ENCODE measurements at regions not wholly inside any gene's neighbourhood (a gene's known extent, or its start where the extent isn't known, plus 50 kb on each side); places are given as distances from the start of the nearest gene placed in this dataset.
"Not testable (repeated sequence)": the region's sequence is repeated elsewhere in the genome, so short reads cannot be mapped to it uniquely, and the experiment has no call there.

DNA sequence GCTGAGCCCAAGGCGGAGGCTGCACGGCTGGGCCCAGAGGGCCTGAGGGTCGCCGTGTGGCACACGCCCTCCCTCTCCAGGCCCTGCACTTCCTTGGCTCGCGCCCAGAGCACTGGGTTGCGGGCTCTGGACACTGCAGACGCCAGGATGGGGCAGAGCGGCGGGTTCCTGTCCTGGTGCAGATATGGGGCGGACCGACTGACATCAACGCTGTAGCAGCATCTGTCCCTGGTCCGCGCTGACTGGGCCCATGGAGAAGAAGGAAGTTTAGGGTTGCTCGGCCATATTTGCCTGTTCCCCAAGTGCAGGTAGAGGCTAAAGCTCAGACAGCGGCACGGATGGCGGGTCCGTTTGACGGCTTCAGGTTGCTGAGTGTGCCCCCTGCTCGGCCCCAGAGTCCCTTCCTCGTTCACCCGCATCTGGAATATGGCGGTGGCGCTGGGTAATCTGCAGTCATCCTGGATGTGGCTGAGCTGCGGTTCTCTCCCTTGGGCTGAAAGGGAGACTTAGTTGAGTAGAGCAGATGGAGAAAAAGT lies 116.1 kb downstream of the OR13A1 start:
- Mint-ChIP-seq H3K4me1 (no peaks in the 10 kb centered on the region), H3K27me3 (peaks cover 3% of the 10 kb centered on the region), H3K27ac (no peak overlapping the region)

DNA sequence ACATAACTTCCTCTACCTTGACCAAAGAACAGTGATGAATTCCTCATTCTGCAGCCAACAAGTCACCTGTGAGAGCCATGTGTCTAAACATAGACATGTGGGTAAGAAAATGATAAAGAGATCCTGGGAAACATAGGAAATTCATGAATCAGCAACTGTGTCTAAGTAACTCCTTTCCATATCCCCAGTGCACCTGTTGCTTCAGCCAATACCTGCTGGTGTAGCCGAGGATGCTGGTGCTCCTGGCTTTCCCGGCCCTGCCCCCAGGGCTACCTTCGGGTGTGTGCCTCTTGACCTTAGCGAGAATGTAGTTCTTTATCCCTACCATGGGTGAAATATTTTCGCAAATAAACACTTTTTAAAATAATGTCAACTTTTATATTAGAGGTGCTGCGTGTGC lies 114.1 kb downstream of the OR13A1 start:
- H3K4me1 Mint-ChIP-seq: no peaks in the 10 kb centered on the region
- H3K9me3 Mint-ChIP-seq: no peaks in the 10 kb centered on the region
- no peaks in the 10 kb centered on the region for H3K36me3 Mint-ChIP-seq

More for the DNA sequence above, 116.1 kb downstream of the OR13A1 start:
- Mint-ChIP-seq H3K4me3 (no peak overlapping the region), H3K36me3 (no peaks in the 10 kb centered on the region), H3K9me3 (no peaks in the 10 kb centered on the region)

DNA sequence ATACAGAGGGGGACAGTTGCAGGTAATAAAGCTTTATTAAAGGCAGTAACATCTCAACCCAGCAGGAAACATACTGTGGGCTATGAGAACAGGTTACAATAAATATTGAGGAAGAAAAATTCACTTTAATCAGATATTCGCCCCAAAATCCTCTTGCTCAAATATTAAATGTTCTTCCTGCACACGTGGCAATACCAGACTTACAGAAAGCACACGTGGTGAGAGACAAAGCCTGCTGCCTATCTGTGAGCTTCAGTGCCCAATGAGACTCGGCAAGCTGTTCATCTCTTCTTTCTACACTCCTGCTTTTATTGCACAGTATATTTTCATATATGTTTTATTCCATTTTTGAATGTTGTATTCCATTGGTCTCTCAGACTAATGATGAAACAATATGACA lies 113.2 kb downstream of the OR13A1 start:
- Mint-ChIP-seq H3K9me3 (no peaks in the 10 kb centered on the region), H3K4me3 (no peak overlapping the region), H3K36me3 (no peaks in the 10 kb centered on the region), H3K4me1 (no peaks in the 10 kb centered on the region), H3K27ac (no peak overlapping the region), H3K27me3 (peaks cover 3% of the 10 kb centered on the region)

More for the DNA sequence above, 114.1 kb downstream of the OR13A1 start:
- Mint-ChIP-seq H3K27ac (no peak overlapping the region), H3K27me3 (peaks cover 3% of the 10 kb centered on the region), H3K4me3 (no peak overlapping the region)

DNA sequence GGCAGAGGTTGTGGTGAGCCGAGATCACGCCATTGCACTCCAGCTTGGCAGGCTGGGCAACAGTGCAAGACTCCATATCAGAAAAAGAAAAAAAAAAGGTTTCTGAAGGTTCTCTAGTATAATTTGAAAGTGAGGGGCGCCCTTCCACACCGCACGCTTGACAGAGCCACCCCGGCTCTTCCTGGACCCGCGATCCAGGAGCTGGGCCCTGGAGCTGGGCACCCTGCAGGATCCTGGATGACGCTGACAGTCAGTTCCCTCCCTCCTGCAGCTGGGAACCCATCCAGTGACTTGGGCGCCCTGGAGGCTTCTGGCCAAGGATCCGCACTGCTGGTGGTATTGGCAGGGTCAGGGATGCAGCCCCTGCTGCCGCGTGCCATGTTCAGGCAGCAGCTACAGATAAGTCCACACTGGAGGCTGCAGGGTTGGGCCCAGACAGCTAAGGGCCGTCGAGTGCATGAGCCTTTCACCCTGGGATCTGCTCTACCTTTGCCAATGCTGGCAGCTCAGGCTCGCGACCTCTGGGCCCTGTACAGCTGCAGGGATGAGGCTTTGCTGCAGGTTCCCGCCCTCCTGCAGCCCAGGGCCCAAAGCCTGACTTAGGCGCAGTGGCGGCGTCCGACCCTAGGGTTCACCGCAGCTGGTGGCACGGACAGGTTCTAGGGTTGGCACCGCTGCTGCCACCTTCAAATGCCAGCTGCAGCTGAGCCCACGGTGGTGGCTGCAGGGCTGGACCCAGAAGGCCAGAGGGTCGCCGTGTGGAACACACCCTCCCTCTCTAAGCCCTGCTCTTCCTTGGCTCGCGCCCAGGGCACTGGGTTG lies 110.2 kb downstream of the OR13A1 start:
- peaks cover 3% of the 10 kb centered on the region for H3K27me3 Mint-ChIP-seq
- peaks cover 4% of the 10 kb centered on the region for H3K36me3 Mint-ChIP-seq
- no peak overlapping the region for H3K27ac Mint-ChIP-seq
- no peak overlapping the region for H3K4me3 Mint-ChIP-seq
- peaks cover 0 to 7% (median 0%) of the 10 kb centered on the region in 3 donors for H3K9me3 Mint-ChIP-seq
- no peaks in the 10 kb centered on the region for H3K4me1 Mint-ChIP-seq

DNA sequence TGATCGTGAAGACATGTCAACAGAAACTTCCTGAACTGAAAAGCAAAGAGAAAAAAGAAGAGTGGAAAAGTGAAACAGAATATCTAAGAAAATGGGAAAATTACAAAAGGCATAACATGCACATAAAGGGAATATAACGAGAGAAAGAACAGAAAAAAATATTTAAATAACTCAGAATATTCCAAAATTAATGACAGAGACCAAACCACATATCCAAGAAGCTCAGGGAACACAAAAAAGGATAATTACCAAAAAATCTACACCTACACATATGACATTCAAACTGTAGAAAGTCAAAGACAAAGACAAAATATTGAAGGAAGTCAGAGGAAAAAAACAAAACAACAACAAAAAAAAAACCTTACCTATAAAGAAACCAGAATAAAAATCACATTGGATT lies 105.5 kb downstream of the OR13A1 start:
- Mint-ChIP-seq H3K27me3 (no peaks in the 10 kb centered on the region), H3K4me1 (peaks cover 0 to 2% (median 0%) of the 10 kb centered on the region in 3 donors), H3K27ac (no peak overlapping the region), H3K36me3 (peaks cover 4% of the 10 kb centered on the region), H3K4me3 (no peak overlapping the region), H3K9me3 (peaks cover 0 to 7% (median 0%) of the 10 kb centered on the region in 3 donors)

DNA sequence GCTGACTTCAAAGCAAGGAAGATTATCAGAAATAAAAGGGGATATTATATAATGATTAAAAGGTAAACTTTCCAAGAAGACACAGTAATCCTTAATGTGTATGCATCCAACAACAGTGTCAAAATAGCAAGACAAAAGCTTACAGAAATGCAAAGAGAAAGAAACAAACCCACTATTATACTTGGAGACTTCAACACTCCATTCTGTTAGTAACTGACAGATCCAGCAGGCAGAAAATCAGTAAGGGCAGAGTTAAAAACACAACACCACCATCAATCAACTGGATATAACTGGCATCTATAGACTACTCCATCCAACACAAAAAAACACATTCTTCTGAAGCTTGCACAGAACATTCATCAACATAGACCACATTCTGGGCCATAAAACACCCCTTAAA lies 103.8 kb downstream of the OR13A1 start:
- Mint-ChIP-seq H3K9me3 (peaks cover 0 to 7% (median 0%) of the 10 kb centered on the region in 3 donors), H3K36me3 (peaks cover 4% of the 10 kb centered on the region), H3K4me3 (no peak overlapping the region), H3K27ac (no peak overlapping the region), H3K27me3 (no peaks in the 10 kb centered on the region), H3K4me1 (peaks cover 0 to 2% (median 0%) of the 10 kb centered on the region in 3 donors)

DNA sequence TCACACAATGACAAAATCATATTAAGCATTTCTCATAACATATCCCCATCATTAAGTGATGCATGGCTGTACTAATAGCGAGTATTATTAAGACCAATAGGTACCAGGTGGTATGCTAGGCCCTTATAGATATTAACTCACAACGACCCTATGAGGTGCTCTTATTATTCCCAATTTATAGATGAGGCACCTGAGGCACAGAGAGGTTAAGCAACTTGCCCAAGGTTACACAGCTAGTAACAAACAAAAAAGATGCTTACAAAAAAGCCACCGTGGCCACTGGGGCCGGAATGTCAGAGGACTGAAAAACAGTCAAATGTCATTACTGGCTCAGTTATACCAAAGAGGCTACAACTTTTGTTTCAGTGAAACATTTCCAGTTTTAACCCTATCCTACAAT lies 96.0 kb downstream of the OR13A1 start:
- no peaks in the 10 kb centered on the region for H3K4me1 Mint-ChIP-seq
- no peaks in the 10 kb centered on the region for H3K36me3 Mint-ChIP-seq
- no peak overlapping the region for H3K4me3 Mint-ChIP-seq
- H3K27me3 Mint-ChIP-seq: no peaks in the 10 kb centered on the region
- no peaks in the 10 kb centered on the region for H3K9me3 Mint-ChIP-seq
- no peak overlapping the region for H3K27ac Mint-ChIP-seq

DNA sequence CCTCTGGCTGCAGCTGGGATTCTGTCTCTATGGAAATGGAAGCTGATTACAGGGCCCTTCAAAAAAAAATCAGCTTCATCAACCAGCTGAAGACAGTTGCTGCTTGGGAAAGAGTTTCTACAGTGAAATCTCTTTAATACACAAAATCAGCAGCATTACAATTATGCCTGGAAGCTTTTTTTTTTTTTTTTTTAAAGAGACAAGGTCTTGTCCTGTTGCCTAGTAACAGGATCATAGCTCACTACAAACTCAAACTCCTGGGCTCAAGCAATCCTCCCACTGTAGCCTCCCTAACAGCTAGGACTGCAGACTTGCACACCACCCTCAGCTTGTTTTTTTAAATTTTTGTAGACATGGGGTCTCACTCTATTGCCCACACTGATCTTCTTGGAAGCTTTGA lies 94.5 kb downstream of the OR13A1 start:
- H3K27me3 Mint-ChIP-seq: no peaks in the 10 kb centered on the region
- no peak overlapping the region for H3K27ac Mint-ChIP-seq
- no peaks in the 10 kb centered on the region for H3K9me3 Mint-ChIP-seq
- H3K36me3 Mint-ChIP-seq: no peaks in the 10 kb centered on the region
- no peaks in the 10 kb centered on the region for H3K4me1 Mint-ChIP-seq
- H3K4me3 Mint-ChIP-seq: no peak overlapping the region

DNA sequence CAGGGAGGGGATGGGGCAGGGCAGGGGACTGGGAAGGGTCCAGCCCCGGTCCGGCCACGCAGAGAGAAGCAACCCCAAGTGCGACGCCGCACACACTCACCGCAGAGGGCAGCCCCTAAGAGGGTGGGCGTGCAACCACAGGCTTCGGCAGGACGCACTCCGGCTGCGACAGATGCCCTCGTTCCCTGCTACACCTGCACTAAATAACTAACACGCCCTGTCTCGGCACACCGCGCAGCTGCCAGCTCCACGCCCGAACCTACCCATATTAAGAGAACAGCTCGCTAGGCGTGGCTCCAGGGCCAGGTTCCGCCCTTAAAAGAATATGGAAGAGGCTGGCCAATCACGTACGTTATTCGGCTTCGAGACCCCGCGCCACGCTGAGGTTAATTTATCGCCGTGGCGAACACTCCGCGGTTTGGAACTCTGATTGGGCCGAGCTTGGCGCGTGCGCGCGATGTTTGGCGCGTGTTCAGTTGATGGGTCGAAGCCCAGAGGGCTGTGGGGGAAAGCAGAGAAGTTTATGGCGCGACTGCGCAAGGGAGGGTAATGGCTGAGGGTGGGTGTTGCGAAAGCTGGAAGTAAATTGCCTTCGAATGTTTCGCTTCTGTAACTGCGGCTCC lies 91.1 kb downstream of the OR13A1 start:
- Mint-ChIP-seq H3K36me3 (peaks cover 3% of the 10 kb centered on the region), H3K4me3 (no peak overlapping the region), H3K27me3 (no peaks in the 10 kb centered on the region), H3K9me3 (peaks cover 0 to 5% (median 3%) of the 10 kb centered on the region in 3 donors), H3K4me1 (no peaks in the 10 kb centered on the region), H3K27ac (no peak overlapping the region)

DNA sequence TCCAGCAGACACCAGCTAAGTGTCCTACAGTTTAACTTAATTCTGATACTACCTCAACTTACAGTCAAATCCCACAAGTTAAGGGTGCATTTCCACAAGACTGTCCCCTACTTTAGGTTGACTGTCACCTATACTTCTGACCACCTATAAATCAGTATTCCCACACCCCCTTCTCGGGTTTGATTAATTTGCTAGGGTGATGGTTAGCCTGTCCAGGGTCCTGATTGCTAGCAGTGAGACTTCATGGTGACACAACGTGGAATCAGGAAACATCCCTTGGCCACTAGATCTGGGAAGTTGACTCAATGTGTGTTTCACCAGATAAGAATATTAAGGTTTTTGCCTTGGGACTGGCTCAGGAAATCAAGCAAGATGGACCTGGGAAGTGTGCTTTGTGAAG lies 88.4 kb downstream of the OR13A1 start:
- Mint-ChIP-seq H3K27me3 (no peaks in the 10 kb centered on the region), H3K36me3 (peaks cover 3% of the 10 kb centered on the region), H3K27ac (no peak overlapping the region), H3K4me1 (no peaks in the 10 kb centered on the region), H3K9me3 (peaks cover 3 to 13% (median 8%) of the 10 kb centered on the region in 3 donors), H3K4me3 (no peak overlapping the region)

DNA sequence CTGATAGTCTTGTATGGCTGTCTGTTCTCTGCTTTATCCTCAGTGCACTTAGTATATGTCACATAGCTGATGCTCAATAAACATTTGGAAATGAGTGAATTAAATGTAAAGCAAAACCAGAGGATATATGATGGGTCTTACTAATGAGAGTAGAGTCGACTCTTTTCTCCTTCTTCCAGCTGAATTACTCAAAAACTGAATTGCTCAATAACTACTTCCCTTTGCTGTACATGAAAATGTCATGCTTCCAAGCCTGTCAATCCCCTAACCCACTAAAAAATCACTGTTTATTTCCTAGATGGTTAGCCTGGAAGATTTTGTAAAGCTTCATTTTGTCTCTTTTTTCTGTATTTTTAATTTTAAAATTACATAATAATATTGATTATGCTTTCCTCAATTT lies 88.0 kb downstream of the OR13A1 start:
- no peak overlapping the region for H3K27ac Mint-ChIP-seq
- H3K9me3 Mint-ChIP-seq: peaks cover 3 to 13% (median 8%) of the 10 kb centered on the region in 3 donors
- no peaks in the 10 kb centered on the region for H3K27me3 Mint-ChIP-seq
- H3K4me3 Mint-ChIP-seq: no peak overlapping the region
- H3K4me1 Mint-ChIP-seq: no peaks in the 10 kb centered on the region
- H3K36me3 Mint-ChIP-seq: peaks cover 3% of the 10 kb centered on the region

DNA sequence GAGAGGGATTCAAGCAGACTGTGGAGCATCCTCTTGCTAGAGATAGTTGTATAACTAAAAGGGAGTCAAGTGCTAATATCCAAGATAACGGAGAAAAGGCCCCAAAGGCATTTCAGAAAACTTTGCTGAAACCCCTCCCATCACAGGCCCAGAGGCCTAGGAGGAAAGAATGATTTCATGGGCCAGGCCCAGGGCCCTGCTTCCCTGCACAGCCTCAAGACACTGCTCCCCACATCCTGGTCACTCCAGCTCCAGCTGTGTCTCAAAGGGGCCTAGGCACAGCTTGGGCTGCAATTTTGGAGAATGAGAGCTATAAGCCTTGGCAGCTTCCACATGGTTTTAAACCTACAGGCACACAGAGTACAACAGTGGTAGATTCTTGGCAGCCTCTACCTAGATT lies 85.6 kb downstream of the OR13A1 start:
- H3K36me3 Mint-ChIP-seq: peaks cover 3% of the 10 kb centered on the region
- no peaks in the 10 kb centered on the region for H3K27me3 Mint-ChIP-seq
- peaks cover 3 to 13% (median 8%) of the 10 kb centered on the region in 3 donors for H3K9me3 Mint-ChIP-seq
- no peak overlapping the region for H3K27ac Mint-ChIP-seq
- H3K4me3 Mint-ChIP-seq: no peak overlapping the region
- no peaks in the 10 kb centered on the region for H3K4me1 Mint-ChIP-seq

DNA sequence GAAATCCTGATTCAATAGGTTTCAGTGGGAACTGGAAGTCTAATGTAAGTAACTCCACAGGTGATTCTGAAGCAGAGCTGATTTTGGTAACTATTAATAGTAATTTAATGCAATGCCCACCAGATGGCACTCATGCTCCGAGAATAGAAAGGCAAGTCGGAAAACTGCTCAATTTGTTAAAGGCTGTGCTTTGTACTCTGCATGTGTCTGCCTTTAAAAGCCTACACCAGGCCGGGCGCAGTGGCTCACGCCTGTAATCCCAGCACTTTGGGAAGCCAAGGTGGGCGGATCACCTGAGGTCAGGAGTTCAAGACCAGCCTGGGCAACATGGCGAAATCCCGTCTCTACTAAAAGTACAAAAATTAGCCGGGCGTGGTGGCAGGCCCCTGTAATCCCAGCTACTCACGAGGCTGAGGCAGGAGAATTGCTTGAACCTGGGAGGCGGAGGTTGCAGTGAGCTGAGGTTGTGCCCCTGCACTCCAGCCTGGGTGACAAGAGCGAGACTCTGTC lies 80.1 kb downstream of the OR13A1 start:
- not testable (repeated sequence) for H3K27ac Mint-ChIP-seq, H3K4me1 Mint-ChIP-seq, H3K9me3 Mint-ChIP-seq, H3K27me3 Mint-ChIP-seq, H3K4me3 Mint-ChIP-seq, H3K36me3 Mint-ChIP-seq

DNA sequence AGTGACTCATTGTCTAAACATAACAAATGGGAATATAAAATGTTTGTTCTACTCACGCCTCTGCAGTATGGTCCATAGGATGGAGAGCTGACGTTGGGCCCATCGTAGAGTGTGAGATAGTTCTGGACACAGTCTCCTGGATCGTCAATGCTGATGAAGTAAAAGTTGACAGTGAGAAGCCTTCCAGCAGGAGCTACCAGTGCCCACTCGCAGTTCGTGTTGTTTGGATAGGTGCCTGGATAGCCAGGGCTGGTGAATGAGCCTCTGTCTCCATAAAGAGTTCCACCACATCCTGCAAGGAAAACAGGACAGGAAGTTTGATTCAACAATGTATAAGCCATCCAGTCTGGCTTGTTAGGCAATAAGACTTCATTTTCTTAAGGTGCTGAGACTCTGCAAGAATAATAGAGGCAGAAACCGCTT lies 79.6 kb downstream of the OR13A1 start:
- H3K27ac Mint-ChIP-seq: no peak overlapping the region
- H3K9me3 Mint-ChIP-seq: no peaks in the 10 kb centered on the region
- H3K4me1 Mint-ChIP-seq: no peaks in the 10 kb centered on the region
- no peaks in the 10 kb centered on the region for H3K36me3 Mint-ChIP-seq
- no peaks in the 10 kb centered on the region for H3K27me3 Mint-ChIP-seq
- H3K4me3 Mint-ChIP-seq: no peak overlapping the region

DNA sequence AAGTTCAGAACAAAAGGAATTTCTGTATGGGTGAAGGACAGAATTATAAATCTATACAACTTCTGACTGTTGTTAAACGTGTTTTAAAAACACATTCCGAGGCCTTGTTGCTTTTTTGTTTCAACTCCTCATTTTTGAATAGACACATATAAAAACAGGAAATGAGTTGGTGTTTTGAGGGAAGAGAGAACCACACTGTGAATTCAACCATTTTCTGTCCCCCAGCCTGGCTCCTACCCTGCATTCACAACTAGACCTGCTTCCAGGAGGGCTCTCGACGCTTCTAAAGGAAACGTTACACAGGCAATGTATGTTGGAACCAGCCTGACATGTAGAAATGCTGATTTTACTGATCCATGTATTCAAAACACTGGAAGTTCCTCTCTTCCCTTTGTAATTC lies 76.5 kb downstream of the OR13A1 start:
- H3K9me3 Mint-ChIP-seq: no peaks in the 10 kb centered on the region
- no peaks in the 10 kb centered on the region for H3K36me3 Mint-ChIP-seq
- no peaks in the 10 kb centered on the region for H3K4me1 Mint-ChIP-seq
- no peak overlapping the region for H3K4me3 Mint-ChIP-seq
- H3K27ac Mint-ChIP-seq: no peak overlapping the region
- H3K27me3 Mint-ChIP-seq: peaks cover 2% of the 10 kb centered on the region

Data from IgD-negative memory B cell (primary cell).